Spleen (tissue), 7 donors: ENCODE measurements at regions not wholly inside any gene's neighbourhood (a gene's known extent, or its start where the extent isn't known, plus 50 kb on each side); places are given as distances from the start of the nearest gene placed in this dataset.

Source experiments
- CTCF ChIP-seq, 11 experiments: fragments of 200-600 bp in 7 of 11; fragments of 450-650 bp in 4 of 11; sonication (generic) in 4 of 11; IDR thresholded peaks in 8 of 11; conservative IDR thresholded peaks in 3 of 11; 1 replicate in 7 of 11; 2 replicates in 4 of 11; pipeline versions ENCODE4 v1.4.0 to v1.8.0; 2016 to 2021; ENCODE audit warnings: antibody characterized with exemption in 11 of 11, inconsistent platforms in 4 of 11, mild to moderate bottlenecking in 1 of 11
- POLR2A ChIP-seq, 3 donors: fragments of 450-650 bp; IDR thresholded peaks; one replicate each; pipeline ENCODE4 v1.5.1; 2017; ENCODE audit warnings: antibody characterized with exemption in 3 of 3, mild to moderate bottlenecking in 1 of 3
- donor health status: DM: no; HTN: no; CAD: no; lungs with moderate emphysema.
- donor health status: DM: no; HTN: no; CAD: no.
- donor health status: DM: no; HTN: no; CAD: no.

- TF ChIP-seq CTCF (IDR thresholded peaks at IDR 0.05 in 8 of 11, conservative IDR thresholded peaks at IDR 0.05 in 3 of 11) = no peak
- TF ChIP-seq POLR2A (IDR thresholded peaks at IDR 0.05) = no peak
Measured at GRCh38 chr14:45633220-45633984, 380.4 kb upstream of the MIS18BP1 start.
